NCI-H1694 treated with DMSO at 0.1 percent for 48 hours (cell line): ENCODE measurements at regions not wholly inside any gene's neighbourhood (a gene's known extent, or its start where the extent isn't known, plus 50 kb on each side); places are given as distances from the start of the nearest gene placed in this dataset.

Experiments used
- DNase-seq: peaks from one replicate; lab custom pipeline; 2025; lab: John Stamatoyannopoulos, UW

DNA sequence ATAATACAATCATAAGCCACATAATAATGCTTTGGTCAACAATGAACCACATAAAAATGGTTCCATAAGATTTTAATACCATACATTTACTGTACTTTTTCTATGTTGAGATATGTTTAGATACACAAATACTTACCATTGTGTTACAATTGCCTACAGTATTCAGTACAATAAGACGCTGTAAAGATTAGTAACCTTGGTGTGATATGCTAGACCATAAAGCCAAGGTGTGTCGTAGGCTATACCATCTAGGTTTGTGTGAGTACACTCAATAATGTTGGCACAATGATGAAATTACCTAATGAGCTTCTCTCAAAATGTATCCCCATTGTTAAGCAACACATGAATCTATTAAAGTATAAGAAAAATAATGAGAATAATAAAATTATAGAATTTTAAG, 662.3 kb downstream of the SATB2 start:
- DNase-seq: no peak

DNA sequence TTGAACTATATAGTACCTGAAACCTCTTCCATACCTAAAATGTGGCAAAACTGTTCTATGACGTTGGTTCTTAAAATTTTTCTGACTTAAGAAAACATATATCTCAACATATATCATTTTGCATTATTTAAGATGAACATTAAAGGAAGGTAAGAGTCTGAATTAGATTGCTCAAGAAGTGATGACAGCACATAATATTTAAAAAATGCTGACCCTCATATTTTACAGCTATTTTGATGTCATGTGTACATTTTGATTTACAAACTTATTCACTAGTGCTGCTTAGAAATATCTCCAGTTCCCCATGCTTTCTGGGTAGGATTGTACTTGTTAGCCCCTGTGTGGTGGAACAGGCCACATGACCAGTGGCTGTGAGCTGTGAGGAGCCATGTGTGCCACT, 666.1 kb downstream of the SATB2 start:
- no peak for DNase-seq

- DNase-seq: no peak
Observed at GRCh38 chr2:198788676-198789075, 669.1 kb downstream of the SATB2 start.

DNA sequence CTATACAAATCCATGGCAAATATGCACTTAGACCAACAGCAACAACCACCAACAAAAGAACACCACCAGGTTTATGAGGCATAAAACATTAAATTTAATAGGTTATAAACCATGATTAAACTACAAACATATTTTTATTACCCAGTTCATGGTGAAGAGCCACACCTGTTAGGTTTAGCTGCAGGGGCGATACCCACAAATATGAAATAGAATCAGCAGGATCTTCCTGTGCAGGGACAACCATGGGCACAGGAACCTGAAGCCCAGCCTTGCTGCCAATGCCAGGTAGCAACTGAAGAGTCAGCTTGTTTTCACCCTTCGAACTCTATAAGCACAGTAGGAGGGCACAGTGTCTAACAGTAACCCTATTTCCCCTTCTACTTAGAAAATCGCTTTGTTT, 675.0 kb downstream of the SATB2 start:
- no peak for DNase-seq

- DNase-seq: no peak
Observed at GRCh38 chr2:198776616-198777406, 680.9 kb downstream of the SATB2 start.

GRCh38 chr2:198775737-198776136, 682.0 kb downstream of the SATB2 start:
- DNase-seq: no peak

DNA sequence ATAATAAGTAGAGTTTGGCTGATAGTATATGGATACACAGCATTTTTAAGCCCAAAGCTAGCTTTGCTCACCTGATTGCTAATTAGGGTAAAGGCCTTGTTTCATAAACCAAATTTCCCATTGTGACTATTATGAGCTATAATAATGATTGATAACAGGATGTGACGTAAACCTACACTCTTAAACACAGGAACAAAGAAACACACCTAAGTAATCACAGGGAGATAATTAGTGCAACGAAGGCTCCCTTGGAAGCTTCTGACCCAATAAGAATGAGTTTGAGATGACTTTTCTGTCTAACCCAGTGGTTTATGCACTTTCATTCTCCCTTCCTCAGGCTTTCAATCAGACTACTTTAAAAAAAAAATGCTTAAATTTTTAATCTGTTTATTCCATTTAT, 683.2 kb downstream of the SATB2 start:
- no peak for DNase-seq

GRCh38 chr2:198767694-198768093, 690.0 kb downstream of the SATB2 start:
- no peak for DNase-seq

DNA sequence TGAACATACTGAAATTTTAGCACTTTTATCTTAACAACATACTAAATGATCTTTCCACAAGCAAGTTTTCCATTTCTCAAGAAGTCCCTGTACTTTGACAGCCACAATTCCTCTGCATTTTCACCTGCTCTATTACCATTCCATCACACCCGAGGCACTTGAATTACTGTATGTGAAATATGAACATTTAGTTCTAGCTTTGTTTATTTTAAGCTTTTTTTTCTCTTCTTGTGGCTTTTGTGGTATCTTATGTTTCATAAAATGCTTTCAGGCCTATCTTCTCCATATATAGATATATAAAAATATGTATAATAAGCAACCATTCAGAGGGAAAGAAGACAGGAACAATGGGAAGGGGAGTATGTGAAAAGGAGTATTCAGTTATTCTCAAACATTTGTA, 693.9 kb downstream of the SATB2 start:
- DNase-seq: no peak

- DNase-seq: no peak
Observed at GRCh38 chr2:198762441-198762840, 695.3 kb downstream of the SATB2 start.

DNA sequence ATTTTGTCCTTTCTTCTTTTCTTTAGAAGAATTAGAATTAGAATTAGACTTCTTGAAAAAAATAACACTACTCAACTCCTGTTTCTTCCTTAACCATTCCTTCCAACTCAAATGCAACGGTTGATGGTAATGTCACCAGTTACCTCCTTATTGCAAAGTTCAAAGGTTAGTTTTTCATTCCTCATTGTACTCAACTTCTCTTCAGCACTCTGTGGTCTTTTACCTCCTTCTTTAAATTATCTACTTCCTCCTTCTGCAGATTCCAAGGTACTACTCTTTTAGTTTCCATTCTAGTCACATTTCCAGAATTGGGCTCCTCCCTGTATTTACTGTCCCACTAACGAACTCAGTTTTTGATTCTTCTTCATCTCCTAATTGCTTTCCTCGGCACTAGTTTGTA, 700.7 kb downstream of the SATB2 start:
- DNase-seq: no peak

DNA sequence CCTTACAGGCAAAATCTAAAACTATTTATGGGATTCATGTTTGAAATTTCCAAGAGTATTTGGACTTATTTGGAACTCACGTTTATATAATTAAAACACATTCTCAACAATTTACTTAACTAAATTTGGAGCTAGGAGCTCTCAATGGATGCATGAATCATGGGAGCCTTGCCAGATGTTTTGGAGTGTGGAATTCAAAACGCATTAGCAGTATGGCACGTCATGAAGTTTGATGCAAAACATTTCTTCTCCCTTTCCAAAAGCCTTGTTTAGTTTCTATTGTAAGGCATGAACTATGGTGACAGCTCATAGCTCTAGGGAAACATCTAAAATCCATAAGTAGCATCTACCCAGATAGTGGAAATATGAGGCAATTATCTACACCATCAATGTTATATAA, 701.6 kb downstream of the SATB2 start:
- DNase-seq: no peak

GRCh38 chr2:198753101-198753500, 704.6 kb downstream of the SATB2 start:
- peak; percentile 57 for DNase-seq

GRCh38 chr2:198749364-198749763, 708.4 kb downstream of the SATB2 start:
- no peak for DNase-seq

GRCh38 chr2:198731842-198732399, 725.8 kb downstream of the SATB2 start:
- DNase-seq: no peak

DNA sequence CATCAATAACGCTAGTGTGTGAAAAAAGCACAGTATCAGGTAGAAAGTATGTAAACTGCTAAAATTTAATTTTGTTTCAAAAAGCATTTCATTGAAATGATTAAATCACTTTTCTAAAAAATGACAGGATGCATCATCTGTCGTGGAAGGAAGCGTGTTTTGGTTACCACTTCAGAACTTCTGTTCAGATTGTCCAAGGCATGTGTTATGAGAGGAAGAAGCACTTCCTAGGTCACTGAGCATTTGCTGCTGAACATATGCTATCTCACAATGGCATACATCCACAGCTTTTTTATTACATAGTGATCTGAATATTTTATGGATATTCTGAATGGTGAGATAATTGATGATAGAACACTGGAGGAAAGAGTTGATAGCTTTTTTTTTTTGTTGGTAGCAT, 737.5 kb downstream of the SATB2 start:
- DNase-seq: peak; percentile 13

DNA sequence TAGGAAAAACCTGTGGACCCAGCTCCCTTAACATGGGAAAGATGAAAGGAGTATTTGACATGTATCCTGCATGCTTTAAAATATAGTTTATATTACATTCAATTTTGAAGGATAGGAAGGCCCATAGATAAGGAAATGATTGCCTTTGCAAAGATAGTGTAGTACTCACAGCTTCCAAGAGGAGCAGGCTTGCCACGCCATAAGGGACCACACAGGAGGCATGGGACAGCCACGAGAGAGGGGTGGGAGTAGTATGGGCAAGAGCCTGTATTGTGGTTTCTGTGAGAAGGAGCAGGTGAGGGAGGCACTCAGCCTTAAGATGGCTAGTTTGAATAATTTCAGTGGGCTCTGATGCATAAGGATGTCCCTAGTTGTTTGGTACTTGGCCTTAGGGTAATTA, 740.3 kb downstream of the SATB2 start:
- DNase-seq: no peak

DNA sequence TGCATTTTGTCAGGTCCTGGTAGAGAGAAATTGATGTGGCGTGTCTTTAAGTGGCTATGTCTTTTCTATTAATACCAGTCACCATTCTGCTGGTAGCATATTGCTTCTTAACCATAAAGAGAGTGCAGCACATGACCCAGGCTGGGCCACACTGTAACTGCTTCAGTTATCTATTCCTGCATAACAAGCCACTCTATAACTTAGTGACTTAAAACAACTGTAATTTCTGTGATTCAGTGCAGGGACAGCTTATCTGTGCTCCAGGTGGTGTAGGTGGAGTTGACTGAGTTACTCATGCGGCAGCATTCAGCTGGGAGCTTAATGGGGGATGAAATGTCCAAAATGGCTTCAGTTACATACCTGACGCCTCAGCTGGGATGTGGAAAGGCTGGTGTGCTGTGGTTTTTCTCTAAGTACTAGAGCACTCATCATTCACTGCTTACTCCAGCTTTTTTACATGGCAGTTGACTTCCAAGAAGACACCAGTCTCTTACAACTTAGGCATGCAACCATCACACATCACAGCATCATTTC, 742.4 kb downstream of the SATB2 start:
- DNase-seq: no peak

- no peak for DNase-seq
Observed at GRCh38 chr2:198712485-198712884, 745.3 kb downstream of the SATB2 start.

- no peak for DNase-seq
Observed at GRCh38 chr2:198711484-198711883, 746.3 kb downstream of the SATB2 start.

- no peak for DNase-seq
Observed at GRCh38 chr2:198710562-198710961, 747.2 kb downstream of the SATB2 start.

GRCh38 chr2:198706476-198707082, 751.2 kb downstream of the SATB2 start:
- DNase-seq: no peak

DNA sequence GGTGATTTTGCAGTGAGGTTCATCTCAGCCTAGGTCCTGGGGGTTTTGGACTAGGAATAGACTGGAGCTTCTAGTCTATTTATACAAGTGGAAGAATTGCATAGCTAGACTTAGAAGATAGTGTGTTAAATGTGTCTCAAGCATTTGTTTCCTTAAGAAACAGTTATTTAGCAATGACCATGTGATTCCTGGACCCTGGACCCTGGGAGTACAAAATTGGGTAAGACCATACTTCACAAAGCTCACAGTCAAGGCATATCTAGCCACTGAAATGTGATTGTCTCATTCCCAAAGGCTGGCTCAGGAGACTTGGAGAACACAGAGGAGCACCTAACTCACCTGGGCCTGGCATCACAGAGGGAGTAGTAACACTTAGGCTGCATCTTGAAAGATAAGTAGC, 754.5 kb downstream of the SATB2 start:
- DNase-seq: no peak
